Thyroid gland (tissue), 4 donors: ENCODE measurements at regions not wholly inside any gene's neighbourhood (a gene's known extent, or its start where the extent isn't known, plus 50 kb on each side); places are given as distances from the start of the nearest gene placed in this dataset.

ENCODE experiments used
- DNase-seq, 2 donors: peaks; one replicate each; pipeline ENCODE4 v3.0.0-alpha.2; 2019
- H3K27ac ChIP-seq, 3 donors: fragments of 200-600 bp; sonication (generic); 1 replicate in 2 of 3; 2 replicates in 1 of 3; pipeline ENCODE4 v1.5.1; 2016 to 2019; ENCODE audit warnings: mild to moderate bottlenecking in 1 of 3, moderate library complexity in 1 of 3
- H3K27me3 ChIP-seq: fragments of 200-600 bp; sonication (generic); one replicate; pipeline ENCODE4 v1.5.1; 2019
- H3K36me3 ChIP-seq, 2 donors: fragments of 200-600 bp; sonication (generic); one replicate each; pipeline ENCODE4 v1.5.1; 2016 to 2019
- H3K4me1 ChIP-seq, 2 donors: fragments of 200-600 bp; sonication (generic); one replicate each; pipeline ENCODE4 v1.5.1; 2017 to 2019
- H3K4me3 ChIP-seq, 3 donors: fragments of 200-600 bp; sonication (generic); replicated peaks in 1 of 3; 1 replicate in 2 of 3; 2 replicates in 1 of 3; pipeline ENCODE4 v1.5.1; 2016; ENCODE audit warnings: mild to moderate bottlenecking in 1 of 3
- H3K9me3 ChIP-seq: fragments of 200-600 bp; sonication (generic); one replicate; pipeline ENCODE4 v1.5.1; 2017
- CTCF ChIP-seq, 6 experiments: fragments of 200-600 bp in 3 of 6; fragments of 450-650 bp in 3 of 6; sonication (generic) in 3 of 6; IDR thresholded peaks; one replicate each; pipeline ENCODE4 v1.5.1; 2016 to 2019; ENCODE audit warnings: antibody characterized with exemption in 6 of 6, mild to moderate bottlenecking in 2 of 6, inconsistent platforms in 1 of 6, moderate library complexity in 1 of 6
- POLR2A ChIP-seq, 2 donors: fragments of 450-650 bp; IDR thresholded peaks; one replicate each; pipeline ENCODE4 v1.6.1; 2017; ENCODE audit warnings: antibody characterized with exemption in 2 of 2, mild to moderate bottlenecking in 2 of 2, moderate library complexity in 1 of 2
- WGBS, 2 donors: methylation state at CpG; one replicate each; pipeline ENCODE4 v1.1.5; 2017; 5-methylcytosine and 5-hydroxymethylcytosine counted together
- intact Hi-C: fragments of 100-400 bp; cut with DNase I; formaldehyde crosslinking; loops from one replicate; pipeline ENCODE4 v1.15.1; 2023

GRCh38 chr12:46506961-46507360 lies 134.4 kb upstream of the SLC38A2 start:
- intact Hi-C loops = no loop called here
- no peak for DNase-seq
- no peaks in the 10 kb centered on the region for H3K36me3 ChIP-seq
- H3K27me3 ChIP-seq = no peaks in the 10 kb centered on the region
- TF ChIP-seq CTCF (IDR thresholded peaks at IDR 0.05) (no peak), POLR2A (IDR thresholded peaks at IDR 0.05) (no peak)
- H3K27ac ChIP-seq = no peak overlapping the region
- H3K4me1 ChIP-seq = no peaks in the 10 kb centered on the region
- no peaks in the 10 kb centered on the region for H3K9me3 ChIP-seq
- WGBS, 2 donors = 88 to 90% methylated on average over 1 of the region's 1 CpG
- H3K4me3 ChIP-seq = no peak overlapping the region

- Histone ChIP-seq H3K27me3 (no peaks in the 10 kb centered on the region), H3K4me1 (no peaks in the 10 kb centered on the region), H3K4me3 (no peak overlapping the region), H3K9me3 (no peaks in the 10 kb centered on the region), H3K36me3 (no peaks in the 10 kb centered on the region), H3K27ac (no peak overlapping the region)
- TF ChIP-seq CTCF (IDR thresholded peaks at IDR 0.05) (no peak), POLR2A (IDR thresholded peaks at IDR 0.05) (no peak)
- DNase-seq = no peak
- 98 to 99% methylated on average over 2 of the region's 2 CpGs for WGBS, 2 donors
- intact Hi-C loops = no loop called here
Observed at GRCh38 chr12:46506198-46506597, 133.6 kb upstream of the SLC38A2 start.

- intact Hi-C loops = no loop called here
- no peaks in the 10 kb centered on the region for H3K9me3 ChIP-seq
- DNase-seq = no peak
- no peaks in the 10 kb centered on the region for H3K36me3 ChIP-seq
- no peaks in the 10 kb centered on the region for H3K27me3 ChIP-seq
- H3K27ac ChIP-seq = no peak overlapping the region
- H3K4me3 ChIP-seq = no peak overlapping the region
- TF ChIP-seq CTCF (IDR thresholded peaks at IDR 0.05) (no peak), POLR2A (IDR thresholded peaks at IDR 0.05) (no peak)
- no peaks in the 10 kb centered on the region for H3K4me1 ChIP-seq
- WGBS, 2 donors = 78% methylated on average over 1 of the region's 1 CpG
Observed at GRCh38 chr12:46504494-46504893, 131.9 kb upstream of the SLC38A2 start.

- intact Hi-C loops = no loop called here
Observed at GRCh38 chr12:46503637-46504175, 131.1 kb upstream of the SLC38A2 start.

GRCh38 chr12:46500673-46501072 lies 128.1 kb upstream of the SLC38A2 start:
- no peaks in the 10 kb centered on the region for H3K36me3 ChIP-seq
- TF ChIP-seq CTCF (IDR thresholded peaks at IDR 0.05) (no peak), POLR2A (IDR thresholded peaks at IDR 0.05) (no peak)
- H3K27me3 ChIP-seq = no peaks in the 10 kb centered on the region
- 96 to 98% methylated on average over 1 of the region's 1 CpG for WGBS, 2 donors
- no peaks in the 10 kb centered on the region for H3K4me1 ChIP-seq
- no peak overlapping the region for H3K27ac ChIP-seq
- DNase-seq = no peak
- no peaks in the 10 kb centered on the region for H3K9me3 ChIP-seq
- H3K4me3 ChIP-seq = no peak overlapping the region
- intact Hi-C loops = no loop called here

More at GRCh38 chr12:46503637-46504175, 131.1 kb upstream of the SLC38A2 start:
- Histone ChIP-seq H3K27me3 (no peaks in the 10 kb centered on the region), H3K4me3 (no peak overlapping the region), H3K36me3 (no peaks in the 10 kb centered on the region), H3K4me1 (no peaks in the 10 kb centered on the region), H3K9me3 (no peaks in the 10 kb centered on the region), H3K27ac (no peak overlapping the region)
- no peak for TF ChIP-seq POLR2A (IDR thresholded peaks at IDR 0.05)
- TF ChIP-seq CTCF (IDR thresholded peaks at IDR 0.05) = no peak
- DNase-seq = no peak
- WGBS, 2 donors = 77 to 100% methylated on average over 1 of the region's 1 CpG
